LNCAP (cell line): ENCODE measurements at regions not wholly inside any gene's neighbourhood (a gene's known extent, or its start where the extent isn't known, plus 50 kb on each side); places are given as distances from the start of the nearest gene placed in this dataset.

Experiments used
- TF ChIP-seq, protein P1 (sequence below): fragments of 450-650 bp; IDR thresholded peaks from 2 replicates; pipeline ENCODE4 v1.5.1; 2017; ENCODE audit warnings: mild to moderate bottlenecking

DNA sequence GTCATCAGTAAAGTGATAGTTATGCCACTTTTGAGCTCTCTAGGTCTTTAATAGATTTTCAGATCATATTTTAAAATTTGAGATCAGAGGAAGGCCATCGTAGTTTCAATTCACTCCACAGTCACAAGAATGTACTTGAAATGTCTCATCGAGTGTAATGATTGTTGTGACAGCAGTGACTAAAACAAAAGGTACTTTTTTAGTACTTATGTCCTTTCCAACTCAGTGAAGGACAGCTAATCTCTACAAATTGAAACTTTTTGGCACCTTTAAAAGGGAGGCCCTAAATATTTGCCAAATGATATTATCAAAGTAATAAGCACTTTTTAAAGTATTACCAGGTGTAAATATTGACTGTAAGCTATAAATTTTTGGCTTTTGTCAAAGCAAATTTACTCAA lies 702.9 kb upstream of the GRM3 start:
- TF ChIP-seq, protein P1, sequence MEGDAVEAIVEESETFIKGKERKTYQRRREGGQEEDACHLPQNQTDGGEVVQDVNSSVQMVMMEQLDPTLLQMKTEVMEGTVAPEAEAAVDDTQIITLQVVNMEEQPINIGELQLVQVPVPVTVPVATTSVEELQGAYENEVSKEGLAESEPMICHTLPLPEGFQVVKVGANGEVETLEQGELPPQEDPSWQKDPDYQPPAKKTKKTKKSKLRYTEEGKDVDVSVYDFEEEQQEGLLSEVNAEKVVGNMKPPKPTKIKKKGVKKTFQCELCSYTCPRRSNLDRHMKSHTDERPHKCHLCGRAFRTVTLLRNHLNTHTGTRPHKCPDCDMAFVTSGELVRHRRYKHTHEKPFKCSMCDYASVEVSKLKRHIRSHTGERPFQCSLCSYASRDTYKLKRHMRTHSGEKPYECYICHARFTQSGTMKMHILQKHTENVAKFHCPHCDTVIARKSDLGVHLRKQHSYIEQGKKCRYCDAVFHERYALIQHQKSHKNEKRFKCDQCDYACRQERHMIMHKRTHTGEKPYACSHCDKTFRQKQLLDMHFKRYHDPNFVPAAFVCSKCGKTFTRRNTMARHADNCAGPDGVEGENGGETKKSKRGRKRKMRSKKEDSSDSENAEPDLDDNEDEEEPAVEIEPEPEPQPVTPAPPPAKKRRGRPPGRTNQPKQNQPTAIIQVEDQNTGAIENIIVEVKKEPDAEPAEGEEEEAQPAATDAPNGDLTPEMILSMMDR, result no peak

DNA sequence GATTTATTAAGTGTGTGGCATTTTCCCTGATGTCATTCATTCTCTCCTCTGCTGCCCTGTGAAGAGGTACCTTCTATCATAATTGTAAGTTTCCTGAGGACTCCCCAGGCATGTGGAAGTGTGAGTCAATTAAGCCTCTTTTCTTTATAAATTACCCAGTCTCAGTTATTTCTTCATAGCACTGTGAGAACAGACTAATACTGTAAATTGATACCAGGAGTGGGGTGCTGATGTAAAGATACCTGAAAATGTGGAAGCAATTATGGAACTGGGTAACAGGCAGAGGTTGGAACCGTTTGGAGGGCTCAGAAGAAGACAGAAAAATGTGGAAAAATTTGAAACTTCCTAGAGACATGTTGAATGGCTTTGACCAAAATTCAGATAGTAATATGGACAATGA lies 711.8 kb upstream of the GRM3 start:
- TF ChIP-seq, protein P1, result no peak

DNA sequence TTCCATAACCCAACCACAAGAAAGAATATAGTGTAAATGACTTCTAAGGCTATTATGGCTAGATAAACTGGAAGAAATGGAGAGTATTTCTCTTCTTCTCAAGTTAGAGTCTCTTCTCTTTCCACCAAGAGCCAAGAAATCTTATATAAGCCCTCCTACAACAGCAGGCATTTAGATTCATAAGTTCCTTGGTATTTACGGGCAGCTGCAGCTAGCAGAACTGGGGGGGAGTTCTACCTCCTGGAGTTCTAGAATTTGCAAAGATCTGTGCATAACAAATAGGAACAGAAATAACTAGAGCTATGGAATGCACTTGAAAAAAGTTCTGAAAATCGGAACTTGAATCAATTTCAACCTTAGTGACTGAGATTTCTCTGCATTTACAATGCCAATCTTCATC lies 715.2 kb upstream of the GRM3 start:
- TF ChIP-seq, protein P1, result no peak

DNA sequence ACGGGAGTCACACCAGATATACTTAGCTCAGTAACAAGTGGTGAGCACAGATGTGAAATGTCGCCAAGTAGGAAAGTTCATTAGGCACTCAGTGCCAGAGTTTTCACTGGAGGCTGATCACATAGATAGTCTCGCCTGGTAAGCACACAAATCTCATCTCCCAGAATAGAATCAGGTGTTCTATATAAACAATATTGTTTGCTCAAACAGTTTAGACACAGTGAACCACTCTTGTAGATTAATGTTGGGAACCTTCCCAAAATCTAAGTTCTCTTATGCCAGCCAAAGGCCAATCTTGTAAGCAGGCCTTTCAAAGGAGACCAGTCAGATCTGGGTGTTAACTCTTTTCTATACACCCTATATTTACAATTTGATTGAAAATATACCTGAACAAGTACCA lies 716.5 kb upstream of the GRM3 start:
- TF ChIP-seq, protein P1, result no peak

DNA sequence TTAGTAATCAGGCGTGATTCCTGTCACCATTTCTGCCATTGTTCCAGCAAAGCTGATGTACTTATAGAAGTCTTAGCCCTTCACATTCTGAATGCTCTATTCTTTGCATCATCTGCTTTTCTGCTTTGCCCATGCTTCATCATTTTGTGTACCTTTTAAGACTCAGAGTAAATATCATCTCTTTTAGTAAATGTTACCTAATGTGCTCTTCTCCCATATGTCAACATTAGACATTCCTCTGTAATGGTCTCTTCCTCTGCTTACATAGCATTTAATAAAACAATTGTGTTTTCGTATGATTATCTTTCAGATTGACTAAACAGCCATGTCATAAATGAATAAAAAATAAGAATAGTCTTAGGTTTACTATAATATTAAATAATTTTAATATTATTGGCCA lies 719.6 kb upstream of the GRM3 start:
- TF ChIP-seq, protein P1, result no peak

DNA sequence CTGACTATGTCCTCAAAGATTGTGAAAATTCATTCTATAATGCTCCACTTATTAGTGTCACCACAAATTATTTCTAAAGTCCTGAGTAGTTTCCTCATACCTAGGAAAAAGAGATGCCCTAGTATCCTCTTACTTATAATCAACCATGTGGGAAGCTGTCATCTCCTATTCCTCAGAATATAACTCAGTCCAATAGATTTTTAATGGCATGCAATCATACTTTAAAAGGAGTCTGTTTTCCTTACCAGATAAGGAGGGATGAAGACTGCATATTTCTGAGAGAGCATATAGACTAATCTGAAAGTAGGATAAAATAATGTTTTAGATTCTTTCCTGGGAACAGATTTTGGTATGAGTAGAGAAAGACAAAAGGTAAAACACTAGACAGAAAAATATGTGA lies 727.7 kb upstream of the GRM3 start:
- TF ChIP-seq, protein P1, result no peak

DNA sequence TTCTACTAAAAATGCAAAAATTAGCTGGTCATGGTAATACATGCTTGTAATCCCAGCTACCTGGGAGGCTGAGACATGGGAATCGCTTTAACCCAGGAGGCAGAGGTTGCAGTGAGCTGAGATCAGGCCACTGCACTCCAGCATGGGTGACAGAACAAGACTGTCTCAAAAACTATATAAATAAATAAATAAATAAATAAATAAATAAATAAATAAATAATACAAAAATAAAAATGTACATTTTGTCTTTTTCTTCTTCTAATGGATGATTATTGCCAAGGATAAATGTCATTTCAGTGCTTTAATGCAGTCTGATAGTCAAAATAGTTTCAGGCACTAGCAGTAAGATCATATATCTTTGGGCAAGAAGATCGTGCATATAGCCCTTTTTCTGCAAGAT lies 727.6 kb upstream of the SEMA3D start:
- TF ChIP-seq, protein P1, result no peak

DNA sequence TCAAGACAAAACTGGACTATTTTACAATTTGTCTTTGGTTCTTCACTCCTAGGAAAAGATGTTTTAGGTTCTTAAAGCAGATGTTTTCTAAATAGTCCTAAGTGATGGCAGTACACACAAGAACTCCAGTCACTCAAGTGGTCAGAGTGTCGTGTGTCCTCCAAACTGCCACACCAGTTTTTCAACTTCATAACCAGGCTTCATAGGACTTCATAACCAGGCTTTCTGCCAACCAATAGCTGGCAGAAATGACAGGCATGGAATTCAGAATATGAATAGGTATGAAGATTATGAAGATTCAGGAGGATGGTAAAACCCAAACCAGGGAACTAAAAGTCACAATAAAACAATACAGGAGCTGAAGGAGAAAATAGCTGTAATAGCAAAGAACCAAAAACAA lies 721.2 kb upstream of the SEMA3D start:
- TF ChIP-seq, protein P1, result no peak
